ENCODE measurements at regions not wholly inside any gene's neighbourhood (a gene's known extent, or its start where the extent isn't known, plus 50 kb on each side); places are given as distances from the start of the nearest gene placed in this dataset.
"Not testable (repeated sequence)": the region's sequence is repeated elsewhere in the genome, so short reads cannot be mapped to it uniquely, and the experiment has no call there.

DNA sequence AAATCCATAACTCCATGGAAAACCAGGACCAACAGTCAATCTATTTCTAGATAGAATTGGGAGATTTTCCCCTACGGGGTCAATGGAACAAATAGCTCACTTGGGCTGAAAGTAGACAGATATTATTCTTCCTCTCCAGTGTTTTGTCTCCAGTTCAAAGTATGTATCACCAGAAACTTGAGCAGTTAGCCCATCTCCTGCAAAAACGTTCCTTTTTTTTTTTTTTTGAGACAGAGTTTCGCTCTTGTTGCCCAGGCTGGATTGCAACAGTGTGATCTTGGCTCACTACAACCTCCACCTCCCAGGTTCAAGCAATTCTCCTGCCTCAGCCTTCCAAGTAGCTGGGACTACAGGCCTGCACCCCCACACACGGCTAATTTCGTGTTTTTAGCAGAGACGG is 390.0 kb upstream of the AUTS2 start:
- Mint-ChIP-seq H3K9me3 (peaks cover 8% of the 10 kb centered on the region), H3K4me3 (no peak overlapping the region), H3K27ac (no peak overlapping the region), H3K36me3 (ENCODE audit: low read depth) (no peaks in the 10 kb centered on the region), H3K27me3 (no peaks in the 10 kb centered on the region), H3K4me1 (peaks cover 2% of the 10 kb centered on the region)
- no peak for ATAC-seq
- no peak for DNase-seq

DNA sequence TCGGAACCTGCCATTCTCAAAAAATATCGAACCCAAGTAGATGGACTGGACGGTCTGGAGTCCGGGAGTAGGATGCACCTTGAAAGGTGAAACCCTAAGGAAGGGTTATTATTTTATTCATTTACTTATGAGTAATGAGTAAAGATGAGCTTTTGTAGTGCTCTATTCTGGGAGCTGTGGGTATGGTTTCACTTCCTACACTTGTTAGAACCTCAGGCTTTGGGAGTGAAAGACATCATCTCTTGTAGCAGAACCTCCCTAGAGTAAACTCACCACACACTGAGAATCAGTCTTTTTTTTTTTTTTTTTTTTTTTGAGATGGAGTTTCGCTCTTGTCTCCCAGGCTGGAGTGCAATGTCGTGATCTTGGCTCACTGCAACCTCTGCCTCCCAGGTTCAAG is 389.4 kb upstream of the AUTS2 start:
- DNase-seq, result no peak
- ATAC-seq, result no peak
- H3K4me3 Mint-ChIP-seq, result no peak overlapping the region
- H3K27ac Mint-ChIP-seq, result no peak overlapping the region
- no peaks in the 10 kb centered on the region for H3K36me3 Mint-ChIP-seq (ENCODE audit: low read depth)
- H3K4me1 Mint-ChIP-seq, result peaks cover 2% of the 10 kb centered on the region
- no peaks in the 10 kb centered on the region for H3K27me3 Mint-ChIP-seq
- peaks cover 8% of the 10 kb centered on the region for H3K9me3 Mint-ChIP-seq

DNA sequence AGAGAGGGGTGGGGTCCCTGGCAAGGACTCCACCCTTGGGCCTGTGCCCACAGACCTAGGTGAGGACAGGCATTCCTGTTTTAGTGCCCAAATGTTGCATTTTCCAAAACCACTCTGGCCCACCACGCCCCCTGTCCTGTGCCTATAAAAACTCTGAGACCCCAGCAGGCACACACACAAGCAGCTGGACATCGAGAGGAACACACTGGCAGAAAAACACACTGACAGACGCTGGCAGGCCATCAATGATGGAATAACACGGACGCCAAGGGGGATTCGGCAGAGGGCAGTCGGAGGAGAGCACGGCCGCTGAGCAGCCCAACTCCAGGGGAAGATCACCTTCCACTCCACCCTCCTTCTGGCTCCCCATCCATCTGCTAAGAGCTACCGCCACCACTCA is 386.9 kb upstream of the AUTS2 start:
- Mint-ChIP-seq H3K9me3 (no peaks in the 10 kb centered on the region), H3K27me3 (no peaks in the 10 kb centered on the region), H3K4me3 (no peak overlapping the region), H3K4me1 (peaks cover 2% of the 10 kb centered on the region), H3K27ac (no peak overlapping the region), H3K36me3 (ENCODE audit: low read depth) (no peaks in the 10 kb centered on the region)
- ATAC-seq (no peak), DNase-seq (no peak)

DNA sequence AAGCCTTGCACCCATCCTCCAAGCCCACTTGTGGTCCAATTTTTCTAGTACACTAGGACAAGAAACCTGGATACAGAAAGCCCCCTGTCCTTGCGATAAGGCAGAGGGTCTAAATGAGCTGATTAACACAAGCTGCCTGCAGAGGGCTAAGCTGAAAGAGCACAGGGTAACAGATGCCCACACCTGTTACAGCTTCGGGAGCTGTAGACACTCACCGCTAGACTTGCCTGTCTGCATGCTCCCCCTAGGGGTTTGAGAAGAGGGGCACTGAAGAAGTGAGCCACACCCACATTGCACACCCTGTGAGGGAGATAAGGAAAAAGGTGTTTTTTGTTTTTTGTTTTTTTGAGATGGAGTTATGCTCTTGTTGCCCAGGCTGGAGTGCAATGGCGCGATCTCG is 386.5 kb upstream of the AUTS2 start:
- Mint-ChIP-seq H3K36me3 (ENCODE audit: low read depth) (no peaks in the 10 kb centered on the region), H3K4me3 (no peak overlapping the region), H3K9me3 (no peaks in the 10 kb centered on the region), H3K27ac (no peak overlapping the region), H3K4me1 (peaks cover 2% of the 10 kb centered on the region), H3K27me3 (no peaks in the 10 kb centered on the region)
- ATAC-seq, result no peak
- DNase-seq, result no peak

DNA sequence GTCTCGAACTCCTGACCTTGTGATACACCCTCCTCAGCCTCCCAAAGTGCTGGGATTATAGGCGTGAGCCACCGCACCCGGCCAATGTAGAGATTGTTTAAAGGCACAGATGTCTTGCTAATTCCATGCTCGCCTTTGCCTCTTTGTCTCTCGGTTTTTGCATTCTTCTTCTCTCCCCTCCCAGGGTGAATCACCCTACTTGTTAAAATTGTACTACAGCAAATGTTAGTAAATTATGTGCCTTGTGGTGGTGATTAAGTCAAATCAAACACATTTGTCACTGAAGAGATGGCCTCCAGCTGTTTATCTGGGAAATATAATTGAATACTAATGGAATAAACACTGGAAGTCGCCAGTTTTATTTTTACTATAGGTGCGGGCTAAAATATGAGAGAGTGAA is 384.4 kb upstream of the AUTS2 start:
- no peaks in the 10 kb centered on the region for H3K27me3 Mint-ChIP-seq
- H3K36me3 Mint-ChIP-seq (ENCODE audit: low read depth), result no peaks in the 10 kb centered on the region
- H3K4me3 Mint-ChIP-seq, result no peak overlapping the region
- no peak overlapping the region for H3K27ac Mint-ChIP-seq
- no peaks in the 10 kb centered on the region for H3K9me3 Mint-ChIP-seq
- no peaks in the 10 kb centered on the region for H3K4me1 Mint-ChIP-seq
- ATAC-seq, result no peak
- DNase-seq, result no peak

DNA sequence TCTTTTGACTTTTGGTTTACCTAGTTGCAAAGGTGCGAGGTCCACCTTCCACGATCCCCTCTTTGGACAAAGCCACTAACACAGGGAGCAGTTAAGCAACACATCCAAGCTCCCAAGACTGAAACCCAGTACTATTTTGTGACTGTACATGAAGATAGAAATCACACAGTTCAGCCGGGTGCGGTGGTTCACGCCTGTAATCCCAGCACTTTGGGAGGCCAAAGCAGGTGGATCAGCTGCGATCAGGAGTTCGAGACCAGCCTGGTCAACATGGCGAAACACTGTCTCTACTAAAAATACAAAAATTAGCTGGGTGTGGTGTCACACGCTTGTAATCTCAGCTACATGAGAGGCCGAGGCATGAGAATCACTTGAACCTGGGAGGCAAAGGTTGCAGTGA is 382.8 kb upstream of the AUTS2 start:
- not testable (repeated sequence) for H3K4me1 Mint-ChIP-seq; DNase-seq; H3K9me3 Mint-ChIP-seq; H3K27ac Mint-ChIP-seq; H3K36me3 Mint-ChIP-seq (ENCODE audit: low read depth); ATAC-seq; H3K4me3 Mint-ChIP-seq; H3K27me3 Mint-ChIP-seq

DNA sequence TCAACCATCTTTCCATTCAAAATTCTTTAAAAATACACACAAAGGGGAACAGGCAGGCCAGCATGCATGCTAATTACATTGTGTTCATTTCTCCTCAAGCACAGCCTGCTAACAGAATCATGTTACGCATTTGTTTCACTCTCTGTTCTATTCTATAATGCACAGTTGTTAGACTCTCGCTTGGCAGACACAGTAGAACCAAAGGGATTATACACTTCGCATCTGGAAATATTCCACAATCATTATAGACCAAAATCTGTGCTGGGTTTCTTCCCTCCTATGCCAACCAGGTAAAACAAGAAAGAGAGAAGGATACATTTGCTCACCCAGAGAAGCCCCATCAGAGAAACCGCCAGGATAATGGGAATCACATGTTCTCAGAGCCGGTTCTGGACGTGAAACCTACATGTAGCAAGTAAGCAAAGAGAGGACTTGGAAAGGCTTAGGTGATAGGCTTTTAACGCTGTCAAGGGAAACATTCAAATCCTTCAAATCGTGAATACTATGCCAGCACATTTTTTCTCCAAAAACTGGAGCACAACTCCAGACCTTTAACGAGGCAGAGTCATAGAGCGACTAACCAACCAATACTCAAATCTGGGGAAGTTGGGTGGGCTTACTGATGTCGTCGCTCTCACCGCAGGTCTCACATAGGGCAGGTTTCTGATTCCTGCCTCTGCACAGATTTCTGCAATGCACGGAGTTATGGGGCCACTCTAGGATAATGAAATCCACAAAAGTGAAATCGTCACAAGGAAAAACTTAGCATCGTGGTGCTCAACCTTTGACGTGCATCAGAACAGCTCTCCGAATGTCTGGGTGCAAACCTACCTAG is 380.5 kb upstream of the AUTS2 start:
- DNase-seq (no peak), ATAC-seq (no peak)
- Mint-ChIP-seq H3K27ac (no peak overlapping the region), H3K27me3 (peaks cover 2% of the 10 kb centered on the region), H3K9me3 (no peaks in the 10 kb centered on the region), H3K4me3 (no peak overlapping the region), H3K4me1 (no peaks in the 10 kb centered on the region), H3K36me3 (ENCODE audit: low read depth) (no peaks in the 10 kb centered on the region)

DNA sequence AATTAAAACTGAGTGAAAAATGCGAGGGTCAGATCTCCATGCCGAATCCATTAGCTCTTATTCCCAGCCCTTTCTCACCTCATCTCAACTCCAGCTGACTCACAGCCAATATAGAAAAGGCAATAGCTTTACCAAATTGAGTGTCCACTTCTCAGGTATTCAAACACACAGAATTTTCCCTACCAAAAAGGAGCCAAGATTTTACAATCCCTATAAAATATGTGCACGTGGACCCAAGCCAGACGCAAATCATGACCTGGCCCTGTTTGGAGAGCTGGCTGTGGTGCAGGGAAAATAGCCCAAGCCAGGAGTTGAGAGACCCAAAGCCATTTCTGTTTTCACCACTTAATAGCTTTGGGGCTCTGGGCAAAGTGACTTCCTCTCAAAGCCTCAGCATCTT is 379.7 kb upstream of the AUTS2 start:
- no peaks in the 10 kb centered on the region for H3K9me3 Mint-ChIP-seq
- DNase-seq (no peak), ATAC-seq (no peak)
- no peak overlapping the region for H3K27ac Mint-ChIP-seq
- H3K27me3 Mint-ChIP-seq, result peaks cover 2% of the 10 kb centered on the region
- H3K36me3 Mint-ChIP-seq (ENCODE audit: low read depth), result no peaks in the 10 kb centered on the region
- H3K4me3 Mint-ChIP-seq, result no peak overlapping the region
- H3K4me1 Mint-ChIP-seq, result no peaks in the 10 kb centered on the region

DNA sequence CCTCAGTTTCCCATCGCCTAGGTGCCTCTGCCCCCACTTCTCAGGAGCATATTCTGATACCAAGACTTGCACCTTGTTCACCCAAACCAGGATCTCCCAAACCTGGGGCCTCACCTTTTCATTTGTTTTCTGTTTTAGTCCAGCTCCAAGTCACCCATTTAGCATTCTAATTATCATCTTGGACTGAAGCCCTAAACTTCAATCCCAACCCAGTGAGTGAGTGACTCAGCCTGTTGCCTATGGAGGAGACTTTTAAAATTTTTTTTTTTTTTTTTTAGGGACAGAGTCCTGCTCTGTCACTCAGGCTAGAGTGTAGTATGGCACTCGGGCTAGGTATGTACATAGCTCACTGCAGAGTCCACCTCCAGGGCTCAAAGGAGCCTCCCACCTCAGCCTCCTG is 378.9 kb upstream of the AUTS2 start:
- no peak overlapping the region for H3K4me3 Mint-ChIP-seq
- H3K27ac Mint-ChIP-seq, result no peak overlapping the region
- ATAC-seq (no peak), DNase-seq (no peak)
- H3K27me3 Mint-ChIP-seq, result peaks cover 2% of the 10 kb centered on the region
- H3K36me3 Mint-ChIP-seq (ENCODE audit: low read depth), result no peaks in the 10 kb centered on the region
- no peaks in the 10 kb centered on the region for H3K9me3 Mint-ChIP-seq
- no peaks in the 10 kb centered on the region for H3K4me1 Mint-ChIP-seq

DNA sequence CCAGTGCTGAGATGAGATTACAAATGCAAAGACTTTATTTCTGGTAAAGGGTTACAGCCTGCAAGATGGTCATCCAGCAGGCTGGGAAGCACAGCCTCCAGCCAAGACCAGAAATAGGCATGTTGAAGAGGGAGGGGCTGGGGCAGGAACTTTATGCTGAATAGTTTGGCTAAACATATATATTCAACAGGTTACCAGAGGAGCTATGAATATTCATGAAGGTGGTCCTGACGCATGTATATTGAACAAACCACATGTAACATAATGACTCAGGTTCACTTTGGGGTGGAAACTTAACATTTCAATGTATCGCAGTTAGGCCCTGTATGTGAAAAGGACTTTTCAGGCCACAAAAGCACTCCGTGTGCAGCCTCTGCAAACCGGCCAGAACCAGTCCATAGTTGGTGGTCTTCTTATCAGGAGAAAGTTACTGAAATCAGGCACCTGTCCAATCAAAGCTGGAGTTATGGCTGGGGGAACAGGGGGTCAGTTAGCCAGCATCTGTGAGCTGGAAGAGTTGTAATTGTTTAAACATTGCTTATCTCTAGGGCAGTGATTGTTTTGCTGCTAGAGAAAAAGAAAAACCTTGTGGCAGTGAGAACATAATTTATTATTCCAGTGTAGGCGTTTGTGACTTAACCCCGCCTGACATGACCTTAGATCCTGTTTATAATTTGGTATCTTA is 372.9 kb upstream of the AUTS2 start:
- H3K27me3 Mint-ChIP-seq, result peaks cover 5% of the 10 kb centered on the region

DNA sequence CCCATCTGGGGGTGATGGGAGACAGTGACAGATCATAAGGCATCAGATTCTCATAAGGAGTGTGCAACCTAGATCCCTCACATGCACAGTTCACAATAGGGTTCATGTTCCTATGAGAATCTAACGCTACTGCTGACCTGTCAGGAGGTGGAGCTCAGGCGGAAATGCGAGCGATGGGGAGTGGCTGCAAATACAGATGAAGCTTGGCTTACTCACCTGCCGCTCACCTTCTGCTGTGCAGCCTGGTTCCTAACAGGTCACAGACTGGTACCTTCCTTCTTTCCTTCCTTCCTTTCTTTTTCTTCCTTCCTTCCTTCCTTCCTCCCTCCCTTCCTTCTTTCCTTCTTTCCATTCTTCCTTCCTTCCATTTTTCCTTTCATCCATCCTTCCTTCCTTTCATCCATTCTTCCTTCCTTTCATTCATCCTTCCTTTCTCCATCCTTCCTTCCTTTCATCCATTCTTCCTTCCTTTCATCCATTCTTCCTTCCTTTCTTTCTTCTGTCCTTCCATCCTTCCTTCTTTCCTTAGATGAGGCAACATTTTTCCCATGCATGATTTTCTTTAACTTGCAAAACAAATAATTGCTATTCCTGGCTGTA is 370.0 kb upstream of the AUTS2 start:
- no peak for ATAC-seq
- peaks cover 2% of the 10 kb centered on the region for H3K36me3 Mint-ChIP-seq (ENCODE audit: low read depth)
- peaks cover 8% of the 10 kb centered on the region for H3K9me3 Mint-ChIP-seq
- no peak overlapping the region for H3K4me3 Mint-ChIP-seq
- DNase-seq, result no peak
- H3K27me3 Mint-ChIP-seq, result peaks cover 8% of the 10 kb centered on the region
- H3K27ac Mint-ChIP-seq, result no peak overlapping the region
- H3K4me1 Mint-ChIP-seq, result no peaks in the 10 kb centered on the region

More for the DNA sequence above, 372.9 kb upstream of the AUTS2 start:
- Mint-ChIP-seq H3K36me3 (ENCODE audit: low read depth) (no peaks in the 10 kb centered on the region), H3K4me1 (no peaks in the 10 kb centered on the region), H3K4me3 (no peak overlapping the region), H3K9me3 (peaks cover 4% of the 10 kb centered on the region), H3K27ac (no peak overlapping the region)
- no peak for ATAC-seq
- no peak for DNase-seq

DNA sequence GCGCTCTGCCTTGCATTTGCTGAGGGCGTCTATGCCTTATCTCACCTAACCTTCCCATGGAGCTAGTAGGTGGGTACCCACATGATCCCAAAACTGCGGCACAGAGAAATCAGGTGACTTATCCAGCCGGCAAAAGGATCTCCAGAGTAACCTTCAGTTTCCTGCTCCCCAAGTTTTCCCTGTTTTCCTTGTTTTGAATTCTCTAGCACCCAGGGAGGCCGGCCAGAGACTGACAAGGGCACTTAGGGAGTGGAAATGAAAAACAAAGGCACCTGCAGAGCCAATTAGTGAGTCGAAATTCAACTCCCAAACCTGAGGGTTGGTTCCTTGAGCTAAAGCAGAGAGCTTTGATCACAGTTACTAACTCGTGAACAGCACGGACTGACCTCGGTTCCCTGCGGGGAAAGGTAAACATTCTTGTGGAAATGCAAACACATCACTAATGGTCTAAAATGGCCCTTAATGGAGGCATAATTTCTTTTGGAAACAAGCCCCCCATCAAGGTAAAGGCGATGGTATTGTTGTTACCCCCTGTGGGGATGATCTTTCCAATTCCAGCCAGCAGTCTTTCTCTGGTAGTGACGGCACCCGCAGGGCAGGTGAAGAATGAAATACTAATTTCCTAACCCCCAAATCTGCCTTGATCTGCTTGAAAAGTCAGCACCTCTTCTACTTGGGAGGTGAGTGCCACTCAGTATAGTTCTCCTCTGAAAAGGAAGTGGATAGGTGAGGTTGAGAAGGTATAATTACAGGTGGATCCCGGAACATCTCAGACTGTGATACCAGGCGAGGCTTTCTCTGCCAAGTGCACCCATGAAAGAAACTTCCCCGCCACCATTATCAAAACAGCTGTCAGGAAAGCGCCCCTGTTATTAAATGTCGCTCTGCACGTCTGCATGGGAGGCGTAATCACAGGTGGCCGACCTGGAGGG is 365.6 kb upstream of the AUTS2 start:
- H3K27me3 Mint-ChIP-seq, result peaks cover 7% of the 10 kb centered on the region
- peaks cover 2% of the 10 kb centered on the region for H3K36me3 Mint-ChIP-seq (ENCODE audit: low read depth)
- no peak overlapping the region for H3K4me3 Mint-ChIP-seq
- H3K27ac Mint-ChIP-seq, result no peak overlapping the region
- H3K4me1 Mint-ChIP-seq, result no peaks in the 10 kb centered on the region
- ATAC-seq (no peak), DNase-seq (no peak)
- H3K9me3 Mint-ChIP-seq, result peaks cover 9% of the 10 kb centered on the region

DNA sequence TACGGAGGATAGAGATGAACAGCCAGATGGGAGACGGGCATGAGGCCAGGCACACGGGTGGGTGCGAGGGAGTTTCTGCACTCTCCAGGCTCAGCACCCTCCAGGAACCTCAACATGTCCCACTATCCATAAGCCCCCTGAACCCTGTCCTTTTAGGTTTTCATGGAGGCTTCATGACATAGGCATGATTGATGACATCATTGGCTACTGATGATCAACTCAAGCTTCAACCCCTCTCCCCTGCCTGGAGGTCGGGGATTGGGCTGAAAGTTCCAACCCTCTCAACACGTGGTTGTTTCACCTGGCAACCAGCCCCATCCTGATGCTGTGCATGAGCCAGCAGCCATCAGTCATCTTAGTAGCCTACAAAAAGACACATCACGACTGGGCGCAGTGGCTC is 360.7 kb upstream of the AUTS2 start:
- Mint-ChIP-seq H3K9me3 (peaks cover 4% of the 10 kb centered on the region), H3K27me3 (peaks cover 5% of the 10 kb centered on the region), H3K4me1 (no peaks in the 10 kb centered on the region), H3K36me3 (ENCODE audit: low read depth) (peaks cover 2% of the 10 kb centered on the region), H3K4me3 (no peak overlapping the region), H3K27ac (no peak overlapping the region)
- DNase-seq (no peak), ATAC-seq (no peak)

DNA sequence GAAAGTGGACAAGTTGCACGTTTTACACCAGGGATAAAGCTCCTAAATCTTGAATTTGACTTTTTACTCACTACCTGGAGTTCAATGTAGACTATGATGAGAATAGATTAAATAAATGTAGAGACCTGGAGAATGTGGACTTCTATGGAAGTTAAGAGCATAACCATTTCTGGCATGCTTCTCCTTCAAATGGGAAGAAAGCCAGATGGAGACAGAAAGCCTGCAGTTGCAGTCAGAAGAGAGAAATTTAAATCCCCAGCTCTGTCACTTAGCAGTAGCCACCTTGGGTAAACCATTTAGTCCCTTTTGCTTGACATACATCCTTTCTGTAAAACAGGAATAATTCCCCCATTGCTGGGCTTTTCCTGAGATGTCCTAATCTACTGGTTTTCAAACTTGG is 355.3 kb upstream of the AUTS2 start:
- Mint-ChIP-seq H3K9me3 (no peaks in the 10 kb centered on the region), H3K36me3 (ENCODE audit: low read depth) (no peaks in the 10 kb centered on the region), H3K4me1 (no peaks in the 10 kb centered on the region), H3K27ac (no peak overlapping the region), H3K4me3 (no peak overlapping the region), H3K27me3 (peaks cover 2% of the 10 kb centered on the region)
- DNase-seq (no peak), ATAC-seq (no peak)
